Occipital lobe (tissue), 1 donor: ENCODE measurements at regions not wholly inside any gene's neighbourhood (a gene's known extent, or its start where the extent isn't known, plus 50 kb on each side); places are given as distances from the start of the nearest gene placed in this dataset.
"Not testable (repeated sequence)": the region's sequence is repeated elsewhere in the genome, so short reads cannot be mapped to it uniquely, and the experiment has no call there.

ENCODE experiments used
- DNase-seq: peaks from one replicate; lab custom pipeline; 2025; lab: John Stamatoyannopoulos, UW

- no peak for DNase-seq
Observed at GRCh38 chr5:66411701-66412100, 184.5 kb upstream of the MAST4 start.

GRCh38 chr5:66413931-66414330, 182.3 kb upstream of the MAST4 start:
- DNase-seq: no peak

GRCh38 chr5:66415208-66415607, 181.0 kb upstream of the MAST4 start:
- DNase-seq: no peak

GRCh38 chr5:66416698-66417097, 179.5 kb upstream of the MAST4 start:
- DNase-seq: no peak

- DNase-seq: no peak
Observed at GRCh38 chr5:66417781-66418180, 178.4 kb upstream of the MAST4 start.

GRCh38 chr5:66423484-66423883, 172.7 kb upstream of the MAST4 start:
- no peak for DNase-seq

- no peak for DNase-seq
Observed at GRCh38 chr5:66425842-66426241, 170.4 kb upstream of the MAST4 start.

GRCh38 chr5:66426259-66427138, 169.7 kb upstream of the MAST4 start:
- DNase-seq: no peak

- DNase-seq: no peak
Observed at GRCh38 chr5:66427139-66427442, 169.1 kb upstream of the MAST4 start.

GRCh38 chr5:66436721-66437120, 159.5 kb upstream of the MAST4 start:
- DNase-seq: no peak

- DNase-seq: no peak
Observed at GRCh38 chr5:66438087-66438486, 158.1 kb upstream of the MAST4 start.

- DNase-seq: no peak
Observed at GRCh38 chr5:66438696-66439095, 157.5 kb upstream of the MAST4 start.

GRCh38 chr5:66440202-66440680, 156.0 kb upstream of the MAST4 start:
- DNase-seq: no peak

- no peak for DNase-seq
Observed at GRCh38 chr5:66441351-66441750, 154.8 kb upstream of the MAST4 start.

- DNase-seq: no peak
Observed at GRCh38 chr5:66442951-66443445, 153.2 kb upstream of the MAST4 start.

GRCh38 chr5:66443462-66444130, 152.6 kb upstream of the MAST4 start:
- DNase-seq: no peak

- DNase-seq: not testable (repeated sequence)
Observed at GRCh38 chr5:66448070-66448469, 148.1 kb upstream of the MAST4 start.

GRCh38 chr5:66450237-66450636, 146.0 kb upstream of the MAST4 start:
- DNase-seq: no peak

- no peak for DNase-seq
Observed at GRCh38 chr5:66450988-66451387, 145.2 kb upstream of the MAST4 start.

- DNase-seq: no peak
Observed at GRCh38 chr5:66452109-66452508, 144.1 kb upstream of the MAST4 start.

GRCh38 chr5:66454186-66455078, 141.8 kb upstream of the MAST4 start:
- DNase-seq: no peak

- DNase-seq: no peak
Observed at GRCh38 chr5:66459728-66460127, 136.5 kb upstream of the MAST4 start.
